NCI-H526 (cell line): ENCODE measurements at regions not wholly inside any gene's neighbourhood (a gene's known extent, or its start where the extent isn't known, plus 50 kb on each side); places are given as distances from the start of the nearest gene placed in this dataset.
"Not testable (repeated sequence)": the region's sequence is repeated elsewhere in the genome, so short reads cannot be mapped to it uniquely, and the experiment has no call there.

Experiments used
- DNase-seq, 2 experiments: peaks; one replicate each; lab custom pipeline; 2025; lab: John Stamatoyannopoulos, UW

- DNase-seq, result no peak
Measured at GRCh38 chr5:81826128-81826527, 75.2 kb upstream of the SSBP2 start.

GRCh38 chr5:81825237-81825636 is 74.3 kb upstream of the SSBP2 start:
- DNase-seq, result no peak

- not testable (repeated sequence) for DNase-seq
Measured at GRCh38 chr5:81823736-81824135, 72.8 kb upstream of the SSBP2 start.

GRCh38 chr5:81820863-81821262 is 70.0 kb upstream of the SSBP2 start:
- DNase-seq, result peak; percentile 1 to 7

GRCh38 chr5:81820318-81820636 is 69.4 kb upstream of the SSBP2 start:
- DNase-seq, result no peak

DNA sequence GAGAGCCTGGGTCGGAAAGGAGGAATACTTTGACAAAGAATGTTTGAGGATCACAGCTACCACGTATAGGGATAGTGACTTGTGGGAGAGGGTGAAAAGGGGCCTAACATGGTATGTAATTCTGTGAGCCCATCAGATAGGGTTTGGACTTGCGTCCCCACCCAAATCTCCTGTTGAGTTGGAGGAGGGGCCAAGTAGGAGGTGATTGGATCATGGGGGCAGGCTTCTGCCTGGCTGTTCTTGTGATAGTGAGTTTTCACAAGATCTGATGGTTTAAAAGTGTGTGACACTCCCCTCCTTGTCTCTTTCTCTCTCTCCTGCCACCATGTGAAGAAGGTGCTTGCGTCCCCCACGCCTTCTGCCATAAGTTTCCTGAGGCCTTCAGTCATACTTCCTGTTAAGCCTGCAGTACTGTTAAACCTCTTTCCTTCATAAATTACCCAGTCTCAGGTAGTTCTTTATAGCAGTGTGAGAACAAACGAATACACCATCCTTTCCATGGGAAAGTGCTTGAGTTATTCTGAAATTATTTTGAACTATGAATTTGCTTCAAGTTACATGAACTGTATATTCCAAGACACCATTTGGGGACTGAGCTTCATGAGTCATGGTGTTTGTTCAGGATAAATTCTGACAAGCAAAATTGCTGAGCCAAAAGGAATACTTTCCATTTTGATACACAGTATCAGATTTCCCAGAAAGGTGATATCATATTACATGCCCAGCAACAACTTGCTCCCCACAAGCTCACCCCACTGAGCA is 68.8 kb upstream of the SSBP2 start:
- peak; percentile 6 to 24 for DNase-seq

DNA sequence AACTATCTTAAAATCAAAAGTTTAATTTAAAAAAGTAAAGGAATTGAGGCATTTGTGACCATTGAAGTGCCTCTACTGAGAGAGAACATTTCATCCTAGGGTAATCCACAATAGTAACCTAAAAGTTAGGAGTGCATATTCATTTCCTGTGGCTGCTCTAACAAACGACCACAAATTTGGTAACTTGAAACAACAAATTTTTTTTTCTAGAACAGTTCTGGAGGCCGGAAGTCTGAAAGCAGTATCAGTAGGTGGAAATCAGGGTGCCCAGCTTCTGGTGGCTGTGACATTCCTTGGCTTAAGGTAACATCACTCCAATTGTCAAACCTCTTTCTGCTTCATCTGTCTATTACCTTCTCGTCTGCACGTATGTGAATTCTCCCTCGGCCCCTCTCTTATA is 67.1 kb upstream of the SSBP2 start:
- DNase-seq, result no peak

DNA sequence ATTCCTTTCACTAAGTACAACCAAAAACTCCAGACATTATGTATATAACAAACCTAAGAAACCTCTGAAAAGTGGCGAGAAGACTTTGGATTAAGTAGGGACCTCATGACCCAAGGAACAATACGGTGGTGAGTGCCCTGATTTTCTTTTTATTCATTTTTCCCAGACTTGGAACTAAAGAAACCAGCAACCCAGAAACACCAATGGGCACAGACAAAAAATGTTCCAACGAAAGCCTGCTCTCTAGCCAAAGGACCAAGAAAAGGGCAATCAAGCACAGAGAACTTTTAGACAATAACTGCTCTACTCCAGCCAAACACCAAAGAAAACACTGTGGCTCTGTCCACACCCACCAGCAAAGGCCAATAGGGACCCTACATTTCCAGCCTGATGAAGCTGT is 66.2 kb upstream of the SSBP2 start:
- DNase-seq, result no peak

DNA sequence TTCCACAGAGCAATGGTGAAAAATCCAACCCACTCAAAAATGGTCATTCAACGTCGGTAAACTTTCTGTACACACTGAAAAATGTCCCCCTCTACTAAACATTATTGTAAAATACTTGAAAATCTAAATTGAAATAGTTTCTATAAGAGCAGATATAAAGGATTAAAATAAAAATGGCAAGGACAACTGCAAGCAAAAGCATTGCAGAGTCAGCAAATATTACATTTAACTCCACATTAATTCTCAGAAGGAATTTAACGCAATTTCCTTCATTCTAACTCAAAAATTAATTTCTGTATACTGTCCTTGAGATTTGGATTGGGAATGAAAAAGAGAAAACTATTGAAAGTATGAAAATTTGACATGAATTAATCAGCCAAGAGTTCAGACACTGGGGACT is 64.4 kb upstream of the SSBP2 start:
- DNase-seq, result no peak

DNA sequence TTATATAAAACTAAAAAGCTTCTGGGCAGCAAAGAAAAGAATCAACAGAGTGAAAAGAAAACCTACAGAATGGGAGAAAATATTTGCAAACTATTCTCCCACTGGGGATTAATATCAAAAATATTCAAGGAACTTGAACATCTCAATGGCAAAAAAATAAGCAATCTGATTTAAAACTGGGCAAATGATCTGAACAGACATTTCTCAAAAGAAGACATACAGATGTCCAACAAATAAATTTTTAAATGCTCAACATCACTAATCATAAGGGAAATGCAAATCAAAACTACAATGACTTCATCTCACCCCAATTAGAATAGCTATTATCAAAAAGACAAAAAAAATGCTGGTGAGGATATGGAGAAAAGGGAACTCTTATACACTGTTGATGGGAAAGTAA is 57.2 kb upstream of the SSBP2 start:
- DNase-seq, result no peak

GRCh38 chr5:81805086-81805485 is 54.2 kb upstream of the SSBP2 start:
- no peak for DNase-seq

- no peak for DNase-seq
Measured at GRCh38 chr5:81803812-81804211, 52.9 kb upstream of the SSBP2 start.

GRCh38 chr5:81802625-81803024 is 51.7 kb upstream of the SSBP2 start:
- no peak for DNase-seq

DNA sequence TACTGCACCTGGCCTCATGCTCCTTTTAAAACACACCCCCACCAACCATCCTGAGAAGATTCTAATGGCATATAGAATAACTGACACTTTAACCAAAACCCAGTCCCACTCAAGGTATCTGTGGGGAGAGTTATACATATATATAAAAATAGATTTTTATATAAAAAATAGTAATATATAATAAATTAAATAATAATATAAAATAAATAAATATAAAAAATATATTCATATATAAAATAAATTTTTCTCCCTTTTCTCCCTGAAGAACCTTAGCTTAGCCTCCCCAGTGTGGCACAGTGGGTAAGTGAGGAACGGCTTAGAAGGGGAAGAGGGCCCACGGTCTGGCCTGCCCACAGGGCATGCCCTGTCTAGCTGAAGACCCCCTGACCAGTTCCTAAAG is 51.1 kb upstream of the SSBP2 start:
- DNase-seq, result no peak

- DNase-seq, result no peak
Measured at GRCh38 chr5:81800797-81801196, 49.9 kb upstream of the SSBP2 start.
